Activated B cell treated with CpG ODN at 0.5 μM for 24 hours (primary cell): ENCODE measurements at regions not wholly inside any gene's neighbourhood (a gene's known extent, or its start where the extent isn't known, plus 50 kb on each side); places are given as distances from the start of the nearest gene placed in this dataset.

Source experiments
- ATAC-seq: fragments of 200-7000 bp; cut with Tn5 transposase; one replicate; pipeline ENCODE4 v1.10.0; 2021; ENCODE audit warnings: low read depth, mild to moderate bottlenecking, moderate library complexity
- CTCF ChIA-PET: fragments of 350-600 bp; sonication (Branson Sonifier 250); formaldehyde crosslinking; loops from one replicate; lab custom pipeline; 2021; ENCODE audit warnings: antibody characterized with exemption; lab: Charles Lee
- POLR2A ChIA-PET: fragments of 350-600 bp; sonication (Branson Sonifier 250); formaldehyde crosslinking; loops from one replicate; lab custom pipeline; 2021; ENCODE audit warnings: antibody characterized with exemption; lab: Charles Lee
- DNase-seq: peaks from one replicate; pipeline ENCODE4 v3.0.0; 2022
- H3K27ac Mint-ChIP-seq: one replicate; pipeline ENCODE4 v1.8.0; 2020; ENCODE audit warnings: mixed read lengths
- H3K27me3 Mint-ChIP-seq: one replicate; pipeline ENCODE4 v1.8.0; 2021; ENCODE audit warnings: mixed read lengths
- H3K36me3 Mint-ChIP-seq: one replicate; pipeline ENCODE4 v1.8.0; 2021; ENCODE audit warnings: low read depth, mixed read lengths
- H3K4me1 Mint-ChIP-seq: one replicate; pipeline ENCODE4 v1.8.0; 2021; ENCODE audit warnings: mixed read lengths
- H3K4me3 Mint-ChIP-seq: one replicate; pipeline ENCODE4 v1.8.0; 2020; ENCODE audit warnings: mild to moderate bottlenecking, mixed read lengths
- H3K9me3 Mint-ChIP-seq: one replicate; pipeline ENCODE4 v1.8.0; 2020; ENCODE audit warnings: mixed read lengths
- intact Hi-C: fragments of 100-400 bp; cut with micrococcal nuclease; formaldehyde crosslinking; loops from one replicate; pipeline ENCODE4 v1.15.1; 2024
- TF ChIP-seq, protein P1 (sequence below): fragments of 200-600 bp; IDR thresholded peaks from one replicate; pipeline ENCODE4 v1.8.0; 2022; ENCODE audit warnings: antibody characterized with exemption, mild to moderate bottlenecking

GRCh38 chr4:133641191-133641590 is 492.1 kb downstream of the PCDH10 start:
- Mint-ChIP-seq H3K9me3 (no peaks in the 10 kb centered on the region), H3K4me3 (no peak overlapping the region), H3K36me3 (no peaks in the 10 kb centered on the region), H3K4me1 (no peaks in the 10 kb centered on the region), H3K27ac (no peak overlapping the region), H3K27me3 (no peaks in the 10 kb centered on the region)
- DNase-seq = no peak
- ATAC-seq = no peak
- ChIA-PET POLR2A (no interaction called here), CTCF (no interaction called here)
- intact Hi-C loops = no loop called here
- TF ChIP-seq, protein P1, sequence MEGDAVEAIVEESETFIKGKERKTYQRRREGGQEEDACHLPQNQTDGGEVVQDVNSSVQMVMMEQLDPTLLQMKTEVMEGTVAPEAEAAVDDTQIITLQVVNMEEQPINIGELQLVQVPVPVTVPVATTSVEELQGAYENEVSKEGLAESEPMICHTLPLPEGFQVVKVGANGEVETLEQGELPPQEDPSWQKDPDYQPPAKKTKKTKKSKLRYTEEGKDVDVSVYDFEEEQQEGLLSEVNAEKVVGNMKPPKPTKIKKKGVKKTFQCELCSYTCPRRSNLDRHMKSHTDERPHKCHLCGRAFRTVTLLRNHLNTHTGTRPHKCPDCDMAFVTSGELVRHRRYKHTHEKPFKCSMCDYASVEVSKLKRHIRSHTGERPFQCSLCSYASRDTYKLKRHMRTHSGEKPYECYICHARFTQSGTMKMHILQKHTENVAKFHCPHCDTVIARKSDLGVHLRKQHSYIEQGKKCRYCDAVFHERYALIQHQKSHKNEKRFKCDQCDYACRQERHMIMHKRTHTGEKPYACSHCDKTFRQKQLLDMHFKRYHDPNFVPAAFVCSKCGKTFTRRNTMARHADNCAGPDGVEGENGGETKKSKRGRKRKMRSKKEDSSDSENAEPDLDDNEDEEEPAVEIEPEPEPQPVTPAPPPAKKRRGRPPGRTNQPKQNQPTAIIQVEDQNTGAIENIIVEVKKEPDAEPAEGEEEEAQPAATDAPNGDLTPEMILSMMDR = no peak

- CTCF ChIA-PET = no interaction called here
- ATAC-seq = no peak
- no peaks in the 10 kb centered on the region for H3K36me3 Mint-ChIP-seq
- H3K4me1 Mint-ChIP-seq = no peaks in the 10 kb centered on the region
- POLR2A ChIA-PET = no interaction called here
- no peak for DNase-seq
- TF ChIP-seq, protein P1 = no peak
- intact Hi-C loops = no loop called here
- H3K27ac Mint-ChIP-seq = no peak overlapping the region
- H3K9me3 Mint-ChIP-seq = no peaks in the 10 kb centered on the region
- no peaks in the 10 kb centered on the region for H3K27me3 Mint-ChIP-seq
- no peak overlapping the region for H3K4me3 Mint-ChIP-seq
Observed at GRCh38 chr4:133638751-133639150, 489.7 kb downstream of the PCDH10 start.

DNA sequence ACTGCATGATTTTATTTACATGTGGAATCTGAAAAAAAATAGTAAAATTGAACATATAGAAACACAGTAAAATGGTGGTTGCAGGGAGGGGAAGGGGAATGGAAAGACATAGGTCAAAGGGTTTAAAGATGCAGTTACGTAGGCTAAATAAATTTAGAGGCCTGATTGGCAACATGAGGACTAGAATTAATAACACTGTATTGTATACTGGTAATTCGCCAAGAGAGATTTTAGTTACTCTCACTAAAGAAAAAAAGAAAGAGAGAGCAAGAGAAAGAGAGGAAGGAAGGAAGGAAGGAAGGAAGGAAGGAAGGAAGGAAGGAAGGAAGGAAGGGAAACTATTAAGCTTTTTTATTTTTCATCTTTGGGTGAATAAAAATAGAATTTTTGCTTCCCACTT is 488.1 kb downstream of the PCDH10 start:
- H3K27me3 Mint-ChIP-seq = no peaks in the 10 kb centered on the region
- TF ChIP-seq, protein P1 = no peak
- peaks cover under 1% of the 10 kb centered on the region for H3K9me3 Mint-ChIP-seq
- no peak overlapping the region for H3K4me3 Mint-ChIP-seq
- CTCF ChIA-PET = no interaction called here
- POLR2A ChIA-PET = no interaction called here
- ATAC-seq (no peak), DNase-seq (no peak)
- H3K4me1 Mint-ChIP-seq = no peaks in the 10 kb centered on the region
- intact Hi-C loops = no loop called here
- no peaks in the 10 kb centered on the region for H3K36me3 Mint-ChIP-seq
- H3K27ac Mint-ChIP-seq = no peak overlapping the region

DNA sequence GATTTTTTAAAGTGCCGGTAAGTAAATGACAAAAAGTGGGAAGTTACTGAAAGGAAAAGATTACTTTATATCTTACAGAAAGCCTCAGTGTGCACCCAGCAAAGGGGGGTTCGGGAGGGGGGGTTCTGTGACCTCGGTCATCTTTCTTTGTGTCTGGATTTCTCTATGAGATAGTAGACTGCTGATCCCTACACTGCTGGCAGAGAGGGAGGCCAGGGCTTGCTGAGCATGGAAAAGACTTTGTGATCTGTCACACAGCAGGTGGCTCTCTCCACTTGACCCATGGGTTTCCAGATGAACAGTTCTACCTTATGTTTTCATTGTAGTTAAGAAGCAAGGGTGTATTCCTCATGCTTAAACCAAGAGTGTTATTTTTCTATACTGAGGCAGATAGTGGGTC is 475.6 kb downstream of the PCDH10 start:
- CTCF ChIA-PET = no interaction called here
- TF ChIP-seq, protein P1 = no peak
- POLR2A ChIA-PET = no interaction called here
- H3K27ac Mint-ChIP-seq = no peak overlapping the region
- no peak overlapping the region for H3K4me3 Mint-ChIP-seq
- no peaks in the 10 kb centered on the region for H3K36me3 Mint-ChIP-seq
- intact Hi-C loops = no loop called here
- no peaks in the 10 kb centered on the region for H3K4me1 Mint-ChIP-seq
- no peak for DNase-seq
- peaks cover 5% of the 10 kb centered on the region for H3K9me3 Mint-ChIP-seq
- ATAC-seq = no peak
- H3K27me3 Mint-ChIP-seq = no peaks in the 10 kb centered on the region

DNA sequence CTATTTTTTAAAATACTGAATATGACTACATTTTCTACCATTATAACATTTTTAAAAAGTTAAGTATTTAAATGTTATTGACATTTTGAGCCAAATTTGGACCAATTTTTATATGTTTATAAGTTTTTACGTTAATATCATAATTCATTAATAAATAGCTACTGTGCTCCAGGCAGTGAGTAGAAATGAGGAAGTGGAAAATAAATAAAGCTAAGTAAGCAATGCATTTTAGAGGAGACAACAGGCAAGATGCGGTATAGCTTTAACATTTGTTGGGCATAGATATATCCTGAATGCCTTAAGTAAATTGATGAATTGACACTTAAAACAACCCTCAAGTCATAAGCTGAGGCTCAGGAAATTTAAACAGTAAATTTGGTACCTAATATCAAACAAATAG is 474.8 kb downstream of the PCDH10 start:
- POLR2A ChIA-PET = no interaction called here
- H3K36me3 Mint-ChIP-seq = no peaks in the 10 kb centered on the region
- H3K4me3 Mint-ChIP-seq = no peak overlapping the region
- no peak for DNase-seq
- no peaks in the 10 kb centered on the region for H3K9me3 Mint-ChIP-seq
- intact Hi-C loops = no loop called here
- ATAC-seq = no peak
- no peaks in the 10 kb centered on the region for H3K4me1 Mint-ChIP-seq
- no peak overlapping the region for H3K27ac Mint-ChIP-seq
- CTCF ChIA-PET = no interaction called here
- H3K27me3 Mint-ChIP-seq = no peaks in the 10 kb centered on the region
- TF ChIP-seq, protein P1 = no peak
